WTC11 (cell line): ENCODE measurements at regions not wholly inside any gene's neighbourhood (a gene's known extent, or its start where the extent isn't known, plus 50 kb on each side); places are given as distances from the start of the nearest gene placed in this dataset.
A peak's percentile ranks its signal among the peaks of the same experiment; 100 is the strongest.

Experiments used
- ATAC-seq: fragments of 200-7000 bp; cut with Tn5 transposase; 2 replicates; pipeline ENCODE4 v1.10.0; 2021; ENCODE audit warnings: mild to moderate bottlenecking, moderate library complexity
- CTCF ChIA-PET: fragments of 300-600 bp; sonication (Branson Sonifier 250); formaldehyde crosslinking; loops from one replicate; lab custom pipeline; 2021; ENCODE audit warnings: antibody characterized with exemption; lab: Charles Lee
- POLR2A ChIA-PET: fragments of 350-600 bp; sonication (Branson Sonifier 250); formaldehyde crosslinking; loops from one replicate; lab custom pipeline; 2021; ENCODE audit warnings: antibody characterized with exemption; lab: Charles Lee
- DNase-seq: peaks from one replicate; pipeline ENCODE4 v3.0.0; 2021; ENCODE audit warnings: low spot score
- H3K27ac Mint-ChIP-seq: 2 replicates; pipeline ENCODE4 v1.8.0; 2021; ENCODE audit warnings: mixed read lengths
- H3K27me3 Mint-ChIP-seq: 2 replicates; pipeline ENCODE4 v1.8.0; 2021; ENCODE audit warnings: low read depth, mild to moderate bottlenecking, moderate library complexity, mixed read lengths
- H3K36me3 Mint-ChIP-seq: 2 replicates; pipeline ENCODE4 v1.8.0; 2021; ENCODE audit warnings: mixed read lengths
- H3K4me1 Mint-ChIP-seq: 2 replicates; pipeline ENCODE4 v1.8.0; 2022; ENCODE audit warnings: mixed read lengths
- H3K4me3 Mint-ChIP-seq: 2 replicates; pipeline ENCODE4 v1.8.0; 2021; ENCODE audit warnings: mild to moderate bottlenecking, moderate library complexity, mixed read lengths
- H3K9me3 Mint-ChIP-seq: 2 replicates; pipeline ENCODE4 v1.8.0; 2021; ENCODE audit warnings: mixed read lengths
- CTCF ChIP-seq: fragments of 200-600 bp; IDR thresholded peaks from 2 replicates; pipeline ENCODE4 v1.8.0; 2022; ENCODE audit warnings: antibody characterized with exemption
- ESRRA ChIP-seq: sonication (generic); formaldehyde crosslinking; IDR thresholded peaks from 2 replicates; pipeline ENCODE4 v1.8.1; 2022; ENCODE audit warnings: mild to moderate bottlenecking, missing genetic modification reagents, borderline replicate concordance
- ETV6 ChIP-seq: sonication (generic); formaldehyde crosslinking; IDR thresholded peaks from 2 replicates; pipeline ENCODE4 v1.8.1; 2022; ENCODE audit warnings: mild to moderate bottlenecking, missing genetic modification reagents
- GABPB1 ChIP-seq: sonication (generic); formaldehyde crosslinking; IDR thresholded peaks from 2 replicates; pipeline ENCODE4 v1.8.1; 2023; ENCODE audit warnings: mild to moderate bottlenecking, missing genetic modification reagents
- GTF2I ChIP-seq: fragments of 250-450 bp; sonication (Bioruptor Pico); conservative IDR thresholded peaks from 2 replicates; pipeline ENCODE4 v1.4.0; 2021; ENCODE audit warnings: mild to moderate bottlenecking
- MAX ChIP-seq: sonication (generic); formaldehyde crosslinking; IDR thresholded peaks from 2 replicates; pipeline ENCODE4 v1.8.0; 2022; ENCODE audit warnings: mild to moderate bottlenecking, missing genetic modification reagents
- NFYB ChIP-seq: sonication (generic); formaldehyde crosslinking; conservative IDR thresholded peaks from 2 replicates; pipeline ENCODE4 v1.8.0; 2022; ENCODE audit warnings: low read depth, missing genetic modification reagents
- NR1H2 ChIP-seq: sonication (generic); formaldehyde crosslinking; IDR thresholded peaks from 2 replicates; pipeline ENCODE4 v1.9.0; 2021; ENCODE audit warnings: mild to moderate bottlenecking, moderate library complexity, missing genetic modification reagents
- NR3C1 ChIP-seq: sonication (generic); formaldehyde crosslinking; conservative IDR thresholded peaks from 2 replicates; pipeline ENCODE4 v1.8.1; 2023; ENCODE audit warnings: low read depth, mild to moderate bottlenecking, missing genetic modification reagents
- SMAD3 ChIP-seq: sonication (generic); formaldehyde crosslinking; IDR thresholded peaks from 2 replicates; pipeline ENCODE4 v1.8.0; 2022; ENCODE audit warnings: missing genetic modification reagents, mild to moderate bottlenecking, borderline replicate concordance
- SP1 ChIP-seq: sonication (generic); formaldehyde crosslinking; conservative IDR thresholded peaks from 2 replicates; pipeline ENCODE4 v1.8.1; 2022; ENCODE audit warnings: missing genetic modification reagents
- STAT6 ChIP-seq: sonication (generic); formaldehyde crosslinking; conservative IDR thresholded peaks from 2 replicates; pipeline ENCODE4 v1.8.1; 2023; ENCODE audit warnings: mild to moderate bottlenecking, low read depth, missing genetic modification reagents, moderate library complexity
- USF1 ChIP-seq: sonication (generic); formaldehyde crosslinking; IDR thresholded peaks from 2 replicates; pipeline ENCODE4 v1.8.0; 2022; ENCODE audit warnings: mild to moderate bottlenecking, missing genetic modification reagents
- USF2 ChIP-seq: sonication (generic); formaldehyde crosslinking; IDR thresholded peaks from 2 replicates; pipeline ENCODE4 v1.8.1; 2023; ENCODE audit warnings: mild to moderate bottlenecking, missing genetic modification reagents, moderate library complexity
- ZNF138 ChIP-seq: sonication (generic); formaldehyde crosslinking; conservative IDR thresholded peaks from 2 replicates; pipeline ENCODE4 v1.8.1; 2022; ENCODE audit warnings: mild to moderate bottlenecking, moderate library complexity, missing genetic modification reagents
- ZNF425 ChIP-seq: fragments of 250-450 bp; sonication (Bioruptor Pico); conservative IDR thresholded peaks from 2 replicates; pipeline ENCODE4 v1.9.0; 2021; ENCODE audit warnings: mild to moderate bottlenecking
- ZNF512 ChIP-seq: sonication (generic); formaldehyde crosslinking; IDR thresholded peaks from 2 replicates; pipeline ENCODE4 v1.8.1; 2022; ENCODE audit warnings: missing genetic modification reagents, borderline replicate concordance

GRCh38 chr1:36703526-36704208, 221.0 kb upstream of the CSF3R start:
- Mint-ChIP-seq H3K4me3 (no peak overlapping the region), H3K9me3 (no peaks in the 10 kb centered on the region), H3K27me3 (peaks cover 8% of the 10 kb centered on the region; the same call in 1 of the 2 replicates), H3K4me1 (peaks cover 17% of the 10 kb centered on the region), H3K36me3 (no peaks in the 10 kb centered on the region), H3K27ac (no peak overlapping the region)
- ChIA-PET CTCF (interaction anchor here (0.6 to 1.0 kb wide), 5 partner anchors 24 to 314 kb away, joined by 3 to 4 read pairs (median 3); no protein-coding TSS in a partner anchor), POLR2A (no interaction called here)
- peak; percentile 95 for ATAC-seq
- DNase-seq: peak; percentile 93
- TF ChIP-seq ETV6 (CRISPR knock-in tag) (peak; percentile 59; the same call in 1 of the 2 replicates), GTF2I (CRISPR knock-in tag) (no peak), SMAD3 (CRISPR knock-in tag) (peak; percentile 34; the same call in 1 of the 2 replicates), MAX (CRISPR knock-in tag) (peak; percentile 77), SP1 (no peak), USF1 (CRISPR knock-in tag) (peak; percentile 71), ZNF512 (CRISPR knock-in tag) (no peak), CTCF (peak; percentile 81), ESRRA (CRISPR knock-in tag) (no peak), ZNF425 (CRISPR knock-in tag) (no peak), STAT6 (CRISPR knock-in tag) (no peak), NFYB (CRISPR knock-in tag) (no peak), USF2 (CRISPR knock-in tag) (peak; percentile 76), ZNF138 (CRISPR knock-in tag) (no peak), GABPB1 (CRISPR knock-in tag) (no peak), NR1H2 (no peak), NR3C1 (CRISPR knock-in tag) (no peak)
